ENCODE measurements at regions not wholly inside any gene's neighbourhood (a gene's known extent, or its start where the extent isn't known, plus 50 kb on each side); places are given as distances from the start of the nearest gene placed in this dataset.
A peak's percentile ranks its signal among the peaks of the same experiment; 100 is the strongest.
"Not testable (repeated sequence)": the region's sequence is repeated elsewhere in the genome, so short reads cannot be mapped to it uniquely, and the experiment has no call there.

DNA sequence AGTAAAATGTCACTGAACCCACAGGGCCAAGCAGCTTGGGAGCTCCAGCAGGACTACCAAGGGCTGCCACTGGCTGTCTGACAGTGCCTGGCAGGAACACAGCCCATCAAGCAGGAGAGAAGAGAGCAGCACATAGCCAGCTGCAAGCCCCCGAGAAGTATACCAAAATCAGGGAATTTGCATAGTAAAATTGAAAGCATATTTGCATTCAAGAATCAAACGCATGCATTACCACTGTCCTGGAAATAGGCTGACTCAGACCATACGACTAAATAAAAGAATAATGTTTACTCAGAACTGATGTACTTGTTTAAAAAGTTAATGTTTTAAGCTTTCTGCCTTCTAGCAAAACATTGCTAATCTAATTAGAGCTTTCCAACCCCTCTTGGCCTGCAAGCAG is 298.1 kb downstream of the TFAP2B start:
- no peak overlapping the region for H4K5ac ChIP-seq (ENCODE audit: low read length)
- no peak overlapping the region for H3K4ac ChIP-seq (ENCODE audit: low read depth, low read length)
- DNase-seq: peak; percentile 1
- no peaks in the 10 kb centered on the region for H3K36me3 ChIP-seq (ENCODE audit: control insufficient read depth, insufficient read depth, low read length)
- no peak overlapping the region for H2BK5ac ChIP-seq (ENCODE audit: low read length)
- H3K27ac ChIP-seq (ENCODE audit: low read depth, low read length): no peak overlapping the region
- no peak overlapping the region for H3K23ac ChIP-seq (ENCODE audit: low read length)
- H3K4me2 ChIP-seq (ENCODE audit: low read length): no peak overlapping the region
- H3K27me3 ChIP-seq (ENCODE audit: insufficient read depth, low read length, poor library complexity): no peaks in the 10 kb centered on the region
- H3K79me2 ChIP-seq (ENCODE audit: control insufficient read depth, insufficient read depth, low read length): no peaks in the 10 kb centered on the region
- no peak overlapping the region for H3K56ac ChIP-seq (ENCODE audit: low read length)
- H3K4me3 ChIP-seq (ENCODE audit: low read length): no peak overlapping the region
- no peak overlapping the region for H2BK15ac ChIP-seq (replicated peaks; ENCODE audit: low read depth)
- no peak overlapping the region for H2BK120ac ChIP-seq (ENCODE audit: low read depth, low read length)
- H3K79me1 ChIP-seq (ENCODE audit: low read length): no peaks in the 10 kb centered on the region
- no peak overlapping the region for H2AK5ac ChIP-seq (ENCODE audit: low read length)
- no peak overlapping the region for H4K8ac ChIP-seq (ENCODE audit: low read depth, low read length)
- H3K9ac ChIP-seq (ENCODE audit: low read length): no peak overlapping the region
- H3K18ac ChIP-seq (ENCODE audit: low read length): no peak overlapping the region
- no peaks in the 10 kb centered on the region for H3K4me1 ChIP-seq (ENCODE audit: control insufficient read depth, low read depth, low read length)
- no CpG with 5 or more reads among the region's 3 CpGs for WGBS (ENCODE audit: extremely low coverage, insufficient coverage, low lambda C conversion rate)

DNA sequence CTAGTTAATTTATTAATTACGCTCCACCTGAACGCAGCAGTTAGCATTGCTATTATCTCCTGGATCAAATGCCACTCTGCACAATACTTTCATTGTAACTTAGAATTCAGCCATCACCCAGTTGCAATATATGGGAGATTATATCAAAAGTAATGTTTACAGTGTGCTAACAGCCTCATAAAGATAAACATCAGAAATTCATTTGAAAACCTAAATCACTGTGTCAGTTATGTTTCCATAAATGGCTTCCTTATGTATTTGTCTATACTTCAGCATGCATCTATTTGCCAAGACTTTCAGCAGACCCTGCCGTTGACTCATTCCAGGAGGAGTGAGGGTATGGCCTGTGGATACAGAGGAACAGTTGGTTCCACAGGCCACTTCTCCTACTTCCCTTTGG is 300.1 kb downstream of the TFAP2B start:
- H2AK5ac ChIP-seq (ENCODE audit: low read length): no peak overlapping the region
- H3K18ac ChIP-seq (ENCODE audit: low read length): no peak overlapping the region
- H3K9ac ChIP-seq (ENCODE audit: low read length): no peak overlapping the region
- no peak overlapping the region for H2BK15ac ChIP-seq (replicated peaks; ENCODE audit: low read depth)
- no peak overlapping the region for H4K5ac ChIP-seq (ENCODE audit: low read length)
- no peak overlapping the region for H4K8ac ChIP-seq (ENCODE audit: low read depth, low read length)
- H2BK5ac ChIP-seq (ENCODE audit: low read length): no peak overlapping the region
- no peak overlapping the region for H3K4ac ChIP-seq (ENCODE audit: low read depth, low read length)
- no peaks in the 10 kb centered on the region for H3K4me1 ChIP-seq (ENCODE audit: control insufficient read depth, low read depth, low read length)
- no peak overlapping the region for H3K23ac ChIP-seq (ENCODE audit: low read length)
- no peak overlapping the region for H2BK120ac ChIP-seq (ENCODE audit: low read depth, low read length)
- no peaks in the 10 kb centered on the region for H3K27me3 ChIP-seq (ENCODE audit: insufficient read depth, low read length, poor library complexity)
- H3K27ac ChIP-seq (ENCODE audit: low read depth, low read length): no peak overlapping the region
- no CpG with 5 or more reads among the region's 3 CpGs for WGBS (ENCODE audit: extremely low coverage, insufficient coverage, low lambda C conversion rate)
- no peak for DNase-seq
- H3K4me3 ChIP-seq (ENCODE audit: low read length): no peak overlapping the region
- no peak overlapping the region for H3K4me2 ChIP-seq (ENCODE audit: low read length)
- H3K36me3 ChIP-seq (ENCODE audit: control insufficient read depth, insufficient read depth, low read length): no peaks in the 10 kb centered on the region
- no peaks in the 10 kb centered on the region for H3K79me1 ChIP-seq (ENCODE audit: low read length)
- H3K56ac ChIP-seq (ENCODE audit: low read length): no peak overlapping the region
- H3K79me2 ChIP-seq (ENCODE audit: control insufficient read depth, insufficient read depth, low read length): no peaks in the 10 kb centered on the region

DNA sequence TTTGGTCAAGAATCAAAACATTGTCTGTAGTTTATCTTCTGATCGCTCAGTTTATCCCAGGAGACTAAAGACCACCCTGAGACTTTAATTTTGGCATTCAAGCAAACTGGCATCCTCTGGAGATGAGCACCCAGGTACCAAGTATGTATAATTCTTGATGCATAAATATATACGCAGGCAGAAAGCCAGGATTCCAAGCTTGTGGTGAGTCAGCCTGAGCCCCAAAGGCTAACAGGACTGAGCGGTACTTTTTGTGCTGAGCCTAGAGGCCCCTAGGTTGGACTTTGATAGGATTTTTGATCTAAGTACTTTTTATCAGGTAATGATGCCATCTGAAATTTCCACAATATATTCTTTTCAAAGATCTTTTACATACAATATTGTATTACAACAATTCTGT is 301.3 kb downstream of the TFAP2B start:
- no peaks in the 10 kb centered on the region for H3K27me3 ChIP-seq (ENCODE audit: insufficient read depth, low read length, poor library complexity)

DNA sequence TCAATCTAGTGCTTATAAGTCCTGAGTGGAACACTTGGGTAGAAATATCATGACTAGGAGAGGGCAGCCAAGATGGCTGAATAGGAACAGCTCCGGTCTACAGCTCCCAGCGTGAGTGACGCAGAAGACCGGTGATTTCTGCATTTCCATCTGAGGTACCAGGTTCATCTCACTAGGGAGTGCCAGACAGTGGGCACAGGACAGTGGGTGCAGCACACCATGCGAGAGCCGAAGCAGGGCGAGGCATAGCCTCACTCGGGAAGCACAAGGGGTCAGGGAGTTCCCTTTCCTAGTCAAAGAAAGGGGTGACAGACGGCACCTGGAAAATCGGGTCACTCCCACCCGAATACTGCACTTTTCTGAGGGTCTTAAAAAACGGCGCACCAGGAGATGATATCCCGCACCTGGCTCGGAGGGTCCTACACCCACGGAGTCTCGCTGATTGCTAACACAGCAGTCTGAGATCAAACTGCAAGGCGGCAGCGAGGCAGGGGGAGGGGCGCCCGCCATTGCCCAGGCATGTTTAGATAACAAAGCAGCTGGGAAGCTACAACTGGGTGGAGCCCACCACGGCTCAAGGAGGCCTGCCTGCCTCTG is 302.8 kb downstream of the TFAP2B start:
- not testable (repeated sequence) for H3K9ac ChIP-seq (ENCODE audit: low read length); H3K4ac ChIP-seq (ENCODE audit: low read depth, low read length); DNase-seq; H3K56ac ChIP-seq (ENCODE audit: low read length); H3K4me1 ChIP-seq (ENCODE audit: control insufficient read depth, low read depth, low read length); H3K23ac ChIP-seq (ENCODE audit: low read length); H3K79me2 ChIP-seq (ENCODE audit: control insufficient read depth, insufficient read depth, low read length); H2BK5ac ChIP-seq (ENCODE audit: low read length); H3K36me3 ChIP-seq (ENCODE audit: control insufficient read depth, insufficient read depth, low read length); H3K18ac ChIP-seq (ENCODE audit: low read length); H4K5ac ChIP-seq (ENCODE audit: low read length); H3K4me3 ChIP-seq (ENCODE audit: low read length); H2BK120ac ChIP-seq (ENCODE audit: low read depth, low read length); H3K4me2 ChIP-seq (ENCODE audit: low read length); H2AK5ac ChIP-seq (ENCODE audit: low read length); H3K27ac ChIP-seq (ENCODE audit: low read depth, low read length); H3K79me1 ChIP-seq (ENCODE audit: low read length); H4K8ac ChIP-seq (ENCODE audit: low read depth, low read length); H3K27me3 ChIP-seq (ENCODE audit: insufficient read depth, low read length, poor library complexity); H2BK15ac ChIP-seq (replicated peaks; ENCODE audit: low read depth)
- WGBS (ENCODE audit: extremely low coverage, insufficient coverage, low lambda C conversion rate): no CpG with 5 or more reads among the region's 22 CpGs

More for the DNA sequence above, 301.3 kb downstream of the TFAP2B start:
- Histone ChIP-seq H2BK15ac (replicated peaks; ENCODE audit: low read depth) (no peak overlapping the region), H2BK120ac (ENCODE audit: low read depth, low read length) (no peak overlapping the region), H3K79me2 (ENCODE audit: control insufficient read depth, insufficient read depth, low read length) (no peaks in the 10 kb centered on the region), H3K9ac (ENCODE audit: low read length) (no peak overlapping the region), H3K4me2 (ENCODE audit: low read length) (no peak overlapping the region), H4K5ac (ENCODE audit: low read length) (no peak overlapping the region), H2BK5ac (ENCODE audit: low read length) (no peak overlapping the region), H3K4me1 (ENCODE audit: control insufficient read depth, low read depth, low read length) (no peaks in the 10 kb centered on the region), H3K18ac (ENCODE audit: low read length) (no peak overlapping the region), H3K4ac (ENCODE audit: low read depth, low read length) (no peak overlapping the region), H3K36me3 (ENCODE audit: control insufficient read depth, insufficient read depth, low read length) (no peaks in the 10 kb centered on the region), H2AK5ac (ENCODE audit: low read length) (no peak overlapping the region), H3K56ac (ENCODE audit: low read length) (no peak overlapping the region), H3K4me3 (ENCODE audit: low read length) (no peak overlapping the region), H3K27ac (ENCODE audit: low read depth, low read length) (no peak overlapping the region), H4K8ac (ENCODE audit: low read depth, low read length) (no peak overlapping the region), H3K23ac (ENCODE audit: low read length) (no peak overlapping the region), H3K79me1 (ENCODE audit: low read length) (no peaks in the 10 kb centered on the region)
- no CpG with 5 or more reads among the region's 3 CpGs for WGBS (ENCODE audit: extremely low coverage, insufficient coverage, low lambda C conversion rate)
- no peak for DNase-seq

DNA sequence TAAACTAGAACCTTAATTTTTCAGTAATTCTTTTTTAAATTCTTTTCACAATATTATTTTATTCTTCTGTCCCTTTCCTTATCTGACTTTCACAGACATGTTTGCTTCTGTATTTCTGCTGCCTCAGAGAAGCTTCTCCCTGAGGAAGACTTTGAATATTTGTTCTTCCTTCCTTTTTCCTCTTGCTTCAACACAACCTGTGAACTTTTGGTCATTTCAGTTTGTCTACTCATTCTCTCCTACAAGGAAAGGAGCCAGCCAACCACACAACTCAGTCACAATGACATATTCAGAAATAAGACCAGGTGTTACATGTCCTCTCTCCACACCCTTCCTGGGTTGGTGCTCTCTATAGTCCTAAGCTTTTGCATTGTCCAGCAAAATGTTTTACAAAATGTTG is 310.4 kb downstream of the TFAP2B start:
- H3K56ac ChIP-seq (ENCODE audit: low read length): no peak overlapping the region
- no peak for DNase-seq
- no peak overlapping the region for H3K4me3 ChIP-seq (ENCODE audit: low read length)
- H2BK15ac ChIP-seq (replicated peaks; ENCODE audit: low read depth): no peak overlapping the region
- no peak overlapping the region for H2BK5ac ChIP-seq (ENCODE audit: low read length)
- H2AK5ac ChIP-seq (ENCODE audit: low read length): no peak overlapping the region
- no peak overlapping the region for H2BK120ac ChIP-seq (ENCODE audit: low read depth, low read length)
- H3K9ac ChIP-seq (ENCODE audit: low read length): no peak overlapping the region
- no peaks in the 10 kb centered on the region for H3K79me1 ChIP-seq (ENCODE audit: low read length)
- H4K8ac ChIP-seq (ENCODE audit: low read depth, low read length): no peak overlapping the region
- no peak overlapping the region for H3K4ac ChIP-seq (ENCODE audit: low read depth, low read length)
- no peak overlapping the region for H4K5ac ChIP-seq (ENCODE audit: low read length)
- H3K36me3 ChIP-seq (ENCODE audit: control insufficient read depth, insufficient read depth, low read length): no peaks in the 10 kb centered on the region
- no peaks in the 10 kb centered on the region for H3K79me2 ChIP-seq (ENCODE audit: control insufficient read depth, insufficient read depth, low read length)
- no peaks in the 10 kb centered on the region for H3K27me3 ChIP-seq (ENCODE audit: insufficient read depth, low read length, poor library complexity)
- no peaks in the 10 kb centered on the region for H3K4me1 ChIP-seq (ENCODE audit: control insufficient read depth, low read depth, low read length)
- no peak overlapping the region for H3K18ac ChIP-seq (ENCODE audit: low read length)
- no peak overlapping the region for H3K23ac ChIP-seq (ENCODE audit: low read length)
- no peak overlapping the region for H3K27ac ChIP-seq (ENCODE audit: low read depth, low read length)
- no peak overlapping the region for H3K4me2 ChIP-seq (ENCODE audit: low read length)

DNA sequence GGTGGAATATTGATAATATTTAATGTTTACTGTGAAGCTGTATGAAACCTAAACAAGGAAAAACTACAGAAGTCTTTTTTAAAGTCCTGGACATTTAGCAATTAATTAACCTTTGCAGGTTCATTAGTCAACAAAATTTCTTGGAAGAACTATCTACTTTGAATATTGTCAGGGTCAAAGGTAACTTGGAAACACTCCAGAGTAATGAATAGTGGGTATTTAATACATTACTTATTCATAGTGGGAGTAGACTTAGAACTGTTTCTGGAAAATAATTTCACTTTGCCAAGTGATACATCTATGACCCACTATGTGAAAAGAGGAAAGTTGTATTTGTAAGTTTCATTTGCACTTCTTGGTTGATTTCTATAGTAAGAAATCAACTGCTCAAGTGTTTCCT is 319.1 kb downstream of the TFAP2B start:
- no peak for DNase-seq
- H3K4ac ChIP-seq (ENCODE audit: low read depth, low read length): no peak overlapping the region
- H3K56ac ChIP-seq (ENCODE audit: low read length): no peak overlapping the region
- no peak overlapping the region for H3K4me3 ChIP-seq (ENCODE audit: low read length)
- H3K23ac ChIP-seq (ENCODE audit: low read length): no peak overlapping the region
- H4K8ac ChIP-seq (ENCODE audit: low read depth, low read length): no peak overlapping the region
- H3K36me3 ChIP-seq (ENCODE audit: control insufficient read depth, insufficient read depth, low read length): no peaks in the 10 kb centered on the region
- no peak overlapping the region for H2AK5ac ChIP-seq (ENCODE audit: low read length)
- no peak overlapping the region for H2BK120ac ChIP-seq (ENCODE audit: low read depth, low read length)
- H3K79me1 ChIP-seq (ENCODE audit: low read length): no peaks in the 10 kb centered on the region
- H3K9ac ChIP-seq (ENCODE audit: low read length): no peak overlapping the region
- no peak overlapping the region for H3K4me2 ChIP-seq (ENCODE audit: low read length)
- H3K27ac ChIP-seq (ENCODE audit: low read depth, low read length): no peak overlapping the region
- H4K5ac ChIP-seq (ENCODE audit: low read length): no peak overlapping the region
- H3K18ac ChIP-seq (ENCODE audit: low read length): no peak overlapping the region
- no peaks in the 10 kb centered on the region for H3K27me3 ChIP-seq (ENCODE audit: insufficient read depth, low read length, poor library complexity)
- no peaks in the 10 kb centered on the region for H3K79me2 ChIP-seq (ENCODE audit: control insufficient read depth, insufficient read depth, low read length)
- no peak overlapping the region for H2BK15ac ChIP-seq (replicated peaks; ENCODE audit: low read depth)
- no peaks in the 10 kb centered on the region for H3K4me1 ChIP-seq (ENCODE audit: control insufficient read depth, low read depth, low read length)
- no peak overlapping the region for H2BK5ac ChIP-seq (ENCODE audit: low read length)

Data from mesendoderm (in vitro differentiated cells).